H7 (cell line): ENCODE measurements at regions not wholly inside any gene's neighbourhood (a gene's known extent, or its start where the extent isn't known, plus 50 kb on each side); places are given as distances from the start of the nearest gene placed in this dataset.

Experiments
- DNase-seq: peaks from one replicate; pipeline ENCODE4 v3.0.0; 2012
- H3K27me3 ChIP-seq: 2 replicates; pipeline ENCODE4 v1.6.0; 2011; ENCODE audit warnings: mild to moderate bottlenecking, low read length; ENCODE audit not compliant: control insufficient read depth, insufficient read depth
- H3K36me3 ChIP-seq: replicated peaks from 2 replicates; pipeline ENCODE4 v1.5.1; 2011; ENCODE audit warnings: low read length; ENCODE audit not compliant: control insufficient read depth, insufficient read depth
- H3K4me3 ChIP-seq: 2 replicates; pipeline ENCODE4 v1.5.1; 2011; ENCODE audit warnings: low read depth, mild to moderate bottlenecking, control low read depth, low read length, moderate library complexity; ENCODE audit not compliant: insufficient read depth

GRCh38 chr1:164479242-164479641 lies 79.7 kb upstream of the PBX1 start:
- Histone ChIP-seq H3K36me3 (no peaks in the 10 kb centered on the region), H3K27me3 (no peaks in the 10 kb centered on the region), H3K4me3 (no peak overlapping the region)
- DNase-seq = no peak

- no peak for DNase-seq
- Histone ChIP-seq H3K4me3 (no peak overlapping the region), H3K36me3 (no peaks in the 10 kb centered on the region), H3K27me3 (no peaks in the 10 kb centered on the region)
Observed at GRCh38 chr1:164480285-164480907, 78.6 kb upstream of the PBX1 start.

GRCh38 chr1:164495905-164496304 lies 63.1 kb upstream of the PBX1 start:
- H3K27me3 ChIP-seq = no peaks in the 10 kb centered on the region
- DNase-seq = no peak
- no peaks in the 10 kb centered on the region for H3K36me3 ChIP-seq
- H3K4me3 ChIP-seq = no peak overlapping the region

GRCh38 chr1:164498792-164499191 lies 60.2 kb upstream of the PBX1 start:
- Histone ChIP-seq H3K27me3 (no peaks in the 10 kb centered on the region), H3K36me3 (no peaks in the 10 kb centered on the region), H3K4me3 (no peak overlapping the region)
- no peak for DNase-seq

- Histone ChIP-seq H3K27me3 (no peaks in the 10 kb centered on the region), H3K4me3 (no peak overlapping the region), H3K36me3 (no peaks in the 10 kb centered on the region)
- DNase-seq = no peak
Observed at GRCh38 chr1:164504749-164505148, 54.2 kb upstream of the PBX1 start.
